HL-60 (cell line): ENCODE measurements at regions not wholly inside any gene's neighbourhood (a gene's known extent, or its start where the extent isn't known, plus 50 kb on each side); places are given as distances from the start of the nearest gene placed in this dataset.

Experiments used
- DNase-seq, 2 experiments: peaks; one replicate each; pipeline ENCODE4 v3.0.0-alpha.2; 2010 to 2020; ENCODE audit warnings: low read depth in 1 of 2, low spot score in 1 of 2
- H3K27ac ChIP-seq: fragments of 250-450 bp; sonication (Bioruptor Pico); replicated peaks from 2 replicates; pipeline ENCODE4 v1.5.1; 2020; ENCODE audit warnings: mild to moderate bottlenecking, moderate library complexity
- H3K27me3 ChIP-seq: fragments of 250-450 bp; sonication (Bioruptor Pico); 2 replicates; pipeline ENCODE4 v1.5.1; 2021; ENCODE audit warnings: mild to moderate bottlenecking, moderate library complexity; ENCODE audit not compliant: insufficient read depth, poor library complexity, severe bottlenecking
- H3K4me3 ChIP-seq: replicated peaks from 2 replicates; pipeline ENCODE4 v1.5.1; 2011; ENCODE audit warnings: mild to moderate bottlenecking, control low read depth, low read length; ENCODE audit not compliant: insufficient read depth
- GABPA ChIP-seq: IDR thresholded peaks from 2 replicates; pipeline ENCODE4 v1.6.1; 2012; ENCODE audit warnings: low read depth
- POLR2AphosphoS5 ChIP-seq: IDR thresholded peaks from 2 replicates; pipeline ENCODE4 v1.6.1; 2012; ENCODE audit warnings: low read depth
- SPI1 ChIP-seq: IDR thresholded peaks from 2 replicates; pipeline ENCODE4 v1.6.1; 2012; ENCODE audit warnings: low read depth, mild to moderate bottlenecking, borderline replicate concordance
- TF ChIP-seq, protein P1 (sequence below): IDR thresholded peaks from one replicate; pipeline ENCODE4 v1.5.1; 2011; ENCODE audit warnings: low read length, control low read depth, inconsistent platforms; ENCODE audit not compliant: insufficient read depth
- TF ChIP-seq, protein P2 (sequence below): IDR thresholded peaks from 2 replicates; pipeline ENCODE4 v1.6.1; 2012; ENCODE audit warnings: low read depth; ENCODE audit not compliant: insufficient replicate concordance

DNA sequence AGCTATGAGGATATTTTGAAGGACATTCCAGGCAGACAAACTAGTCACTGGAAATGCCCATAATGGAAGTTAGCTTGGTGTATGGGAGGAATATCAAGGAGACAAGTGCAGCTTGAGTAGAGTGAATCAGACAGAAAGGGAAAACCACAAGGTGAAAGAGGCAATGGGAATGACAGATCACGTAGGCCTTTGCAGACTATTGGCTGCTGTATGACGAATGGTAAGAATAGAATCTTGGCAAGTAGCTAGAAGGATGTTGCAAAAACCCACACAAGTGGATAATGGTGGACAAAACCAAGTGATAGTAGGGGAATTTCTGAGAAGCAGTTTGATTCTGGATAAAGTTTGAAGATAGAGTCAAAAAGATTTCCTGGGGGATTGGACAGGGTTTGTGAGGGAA lies 196.9 kb upstream of the NOVA1 start:
- Histone ChIP-seq H3K27me3 (no peaks in the 10 kb centered on the region), H3K4me3 (no peak overlapping the region), H3K27ac (no peak overlapping the region)
- DNase-seq, result no peak
- TF ChIP-seq SPI1 (no peak), GABPA (no peak), POLR2AphosphoS5 (no peak)
- TF ChIP-seq, protein P1, sequence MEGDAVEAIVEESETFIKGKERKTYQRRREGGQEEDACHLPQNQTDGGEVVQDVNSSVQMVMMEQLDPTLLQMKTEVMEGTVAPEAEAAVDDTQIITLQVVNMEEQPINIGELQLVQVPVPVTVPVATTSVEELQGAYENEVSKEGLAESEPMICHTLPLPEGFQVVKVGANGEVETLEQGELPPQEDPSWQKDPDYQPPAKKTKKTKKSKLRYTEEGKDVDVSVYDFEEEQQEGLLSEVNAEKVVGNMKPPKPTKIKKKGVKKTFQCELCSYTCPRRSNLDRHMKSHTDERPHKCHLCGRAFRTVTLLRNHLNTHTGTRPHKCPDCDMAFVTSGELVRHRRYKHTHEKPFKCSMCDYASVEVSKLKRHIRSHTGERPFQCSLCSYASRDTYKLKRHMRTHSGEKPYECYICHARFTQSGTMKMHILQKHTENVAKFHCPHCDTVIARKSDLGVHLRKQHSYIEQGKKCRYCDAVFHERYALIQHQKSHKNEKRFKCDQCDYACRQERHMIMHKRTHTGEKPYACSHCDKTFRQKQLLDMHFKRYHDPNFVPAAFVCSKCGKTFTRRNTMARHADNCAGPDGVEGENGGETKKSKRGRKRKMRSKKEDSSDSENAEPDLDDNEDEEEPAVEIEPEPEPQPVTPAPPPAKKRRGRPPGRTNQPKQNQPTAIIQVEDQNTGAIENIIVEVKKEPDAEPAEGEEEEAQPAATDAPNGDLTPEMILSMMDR, result no peak
- TF ChIP-seq, protein P2, sequence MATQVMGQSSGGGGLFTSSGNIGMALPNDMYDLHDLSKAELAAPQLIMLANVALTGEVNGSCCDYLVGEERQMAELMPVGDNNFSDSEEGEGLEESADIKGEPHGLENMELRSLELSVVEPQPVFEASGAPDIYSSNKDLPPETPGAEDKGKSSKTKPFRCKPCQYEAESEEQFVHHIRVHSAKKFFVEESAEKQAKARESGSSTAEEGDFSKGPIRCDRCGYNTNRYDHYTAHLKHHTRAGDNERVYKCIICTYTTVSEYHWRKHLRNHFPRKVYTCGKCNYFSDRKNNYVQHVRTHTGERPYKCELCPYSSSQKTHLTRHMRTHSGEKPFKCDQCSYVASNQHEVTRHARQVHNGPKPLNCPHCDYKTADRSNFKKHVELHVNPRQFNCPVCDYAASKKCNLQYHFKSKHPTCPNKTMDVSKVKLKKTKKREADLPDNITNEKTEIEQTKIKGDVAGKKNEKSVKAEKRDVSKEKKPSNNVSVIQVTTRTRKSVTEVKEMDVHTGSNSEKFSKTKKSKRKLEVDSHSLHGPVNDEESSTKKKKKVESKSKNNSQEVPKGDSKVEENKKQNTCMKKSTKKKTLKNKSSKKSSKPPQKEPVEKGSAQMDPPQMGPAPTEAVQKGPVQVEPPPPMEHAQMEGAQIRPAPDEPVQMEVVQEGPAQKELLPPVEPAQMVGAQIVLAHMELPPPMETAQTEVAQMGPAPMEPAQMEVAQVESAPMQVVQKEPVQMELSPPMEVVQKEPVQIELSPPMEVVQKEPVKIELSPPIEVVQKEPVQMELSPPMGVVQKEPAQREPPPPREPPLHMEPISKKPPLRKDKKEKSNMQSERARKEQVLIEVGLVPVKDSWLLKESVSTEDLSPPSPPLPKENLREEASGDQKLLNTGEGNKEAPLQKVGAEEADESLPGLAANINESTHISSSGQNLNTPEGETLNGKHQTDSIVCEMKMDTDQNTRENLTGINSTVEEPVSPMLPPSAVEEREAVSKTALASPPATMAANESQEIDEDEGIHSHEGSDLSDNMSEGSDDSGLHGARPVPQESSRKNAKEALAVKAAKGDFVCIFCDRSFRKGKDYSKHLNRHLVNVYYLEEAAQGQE, result no peak

DNA sequence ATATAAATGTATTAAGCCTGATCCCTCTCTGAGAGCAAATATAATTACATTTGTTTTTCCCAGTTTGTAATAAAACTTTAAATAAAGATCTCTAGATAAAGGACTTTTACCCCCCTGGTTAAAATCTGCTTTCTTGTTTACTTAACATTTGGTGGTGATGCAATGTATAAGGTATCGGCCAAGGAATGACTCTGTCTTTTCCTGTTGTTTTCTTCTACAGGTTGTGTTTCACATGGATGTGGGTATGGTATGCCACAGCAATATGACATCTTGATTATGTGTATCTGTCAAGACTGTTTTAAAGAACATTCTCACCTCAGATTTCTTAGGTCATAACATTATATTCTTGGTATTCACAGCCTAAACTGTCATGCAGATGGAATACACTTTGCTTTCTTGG lies 210.6 kb upstream of the NOVA1 start:
- TF ChIP-seq SPI1 (no peak), POLR2AphosphoS5 (no peak), GABPA (no peak)
- TF ChIP-seq, protein P1, result no peak
- TF ChIP-seq, protein P2, result no peak
- H3K27ac ChIP-seq, result no peak overlapping the region

DNA sequence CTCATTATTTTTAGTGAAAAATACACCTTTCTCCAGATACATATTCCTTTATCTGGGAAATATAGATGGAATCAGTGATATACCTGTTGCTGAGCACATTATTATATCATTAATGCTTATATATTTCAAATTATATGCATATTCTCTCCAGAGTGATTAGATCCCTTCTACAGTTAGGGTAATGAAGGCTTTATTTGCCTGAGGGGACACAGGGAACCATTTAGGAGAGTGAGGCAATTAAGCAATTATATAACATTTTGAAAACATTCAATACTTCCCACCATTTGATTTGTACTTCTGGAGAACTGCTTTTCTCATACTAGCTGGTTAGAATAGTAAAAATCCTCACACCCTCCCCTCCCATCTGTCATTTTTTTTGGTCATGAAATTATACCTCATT lies 212.8 kb upstream of the NOVA1 start:
- TF ChIP-seq SPI1 (no peak), POLR2AphosphoS5 (no peak), GABPA (no peak)
- TF ChIP-seq, protein P1, result no peak
- TF ChIP-seq, protein P2, result no peak
- DNase-seq, result no peak
- no peak overlapping the region for H3K4me3 ChIP-seq
- H3K27ac ChIP-seq, result no peak overlapping the region
- no peaks in the 10 kb centered on the region for H3K27me3 ChIP-seq

More for the DNA sequence above, 210.6 kb upstream of the NOVA1 start:
- DNase-seq, result no peak
- no peaks in the 10 kb centered on the region for H3K27me3 ChIP-seq
- no peak overlapping the region for H3K4me3 ChIP-seq
